ENCODE measurements at regions not wholly inside any gene's neighbourhood (a gene's known extent, or its start where the extent isn't known, plus 50 kb on each side); places are given as distances from the start of the nearest gene placed in this dataset.

DNA sequence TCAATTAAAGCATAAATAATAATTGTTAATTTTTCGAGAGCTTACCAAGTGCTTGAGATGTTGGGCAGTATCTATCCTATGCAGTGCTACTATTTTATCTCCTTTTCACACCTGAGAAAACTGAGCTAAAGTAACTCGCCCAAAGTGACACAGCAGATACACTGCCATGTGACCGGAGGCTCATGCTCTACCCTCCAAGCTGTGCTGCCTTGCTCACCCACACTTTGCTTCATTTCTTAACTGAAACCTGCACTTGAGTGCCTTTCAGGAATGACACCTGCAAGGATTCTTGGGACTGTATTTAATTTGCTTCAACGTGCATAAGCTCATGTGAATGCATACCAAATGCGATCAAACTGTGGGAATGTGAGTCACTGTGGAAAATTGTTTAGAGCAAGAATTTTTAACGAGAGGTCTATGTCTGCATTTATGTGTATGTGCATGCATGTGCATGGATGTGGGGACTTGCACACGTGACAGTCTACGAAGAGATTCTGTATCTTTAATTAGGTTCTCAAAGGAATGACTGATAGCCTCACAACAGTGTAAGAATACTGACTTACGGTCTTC lies 119.2 kb downstream of the ADCYAP1R1 start:
- DNase-seq = no peak
